GM19467 (cell line): ENCODE measurements at regions not wholly inside any gene's neighbourhood (a gene's known extent, or its start where the extent isn't known, plus 50 kb on each side); places are given as distances from the start of the nearest gene placed in this dataset.

ENCODE experiments used
- ATAC-seq: cut with Tn5 transposase; IDR thresholded peaks from one replicate; pipeline ENCODE4 v1.9.1; 2021; ENCODE audit warnings: mild to moderate bottlenecking, moderate library complexity; ENCODE audit not compliant: unreplicated experiment

GRCh38 chr6:74785236-74785635, 420.6 kb downstream of the COL12A1 start:
- no peak for ATAC-seq

- no peak for ATAC-seq
Measured at GRCh38 chr6:74782346-74782745, 423.5 kb downstream of the COL12A1 start.

- ATAC-seq = no peak
Measured at GRCh38 chr6:74780831-74781230, 425.0 kb downstream of the COL12A1 start.

- ATAC-seq = no peak
Measured at GRCh38 chr6:74768738-74769137, 437.1 kb downstream of the COL12A1 start.

- ATAC-seq = no peak
Measured at GRCh38 chr6:74768120-74768519, 437.7 kb downstream of the COL12A1 start.

GRCh38 chr6:74765486-74765885, 440.4 kb downstream of the COL12A1 start:
- ATAC-seq = no peak

GRCh38 chr6:74764486-74764885, 441.4 kb downstream of the COL12A1 start:
- no peak for ATAC-seq

GRCh38 chr6:74762841-74763240, 443.0 kb downstream of the COL12A1 start:
- ATAC-seq = no peak

GRCh38 chr6:74757813-74758212, 448.0 kb downstream of the COL12A1 start:
- no peak for ATAC-seq

- no peak for ATAC-seq
Measured at GRCh38 chr6:74756923-74757322, 448.9 kb downstream of the COL12A1 start.

GRCh38 chr6:74755778-74756177, 450.1 kb downstream of the COL12A1 start:
- ATAC-seq = no peak

GRCh38 chr6:74755196-74755595, 450.7 kb downstream of the COL12A1 start:
- no peak for ATAC-seq

- ATAC-seq = no peak
Measured at GRCh38 chr6:74753883-74754600, 451.8 kb downstream of the COL12A1 start.

- ATAC-seq = no peak
Measured at GRCh38 chr6:74752303-74752702, 453.6 kb downstream of the COL12A1 start.

- ATAC-seq = no peak
Measured at GRCh38 chr6:74750826-74751225, 455.0 kb downstream of the COL12A1 start.

GRCh38 chr6:74749211-74750147, 456.4 kb downstream of the COL12A1 start:
- ATAC-seq = no peak

- ATAC-seq = no peak
Measured at GRCh38 chr6:74745670-74746069, 460.2 kb downstream of the COL12A1 start.

- ATAC-seq = peak; percentile 92
Measured at GRCh38 chr6:74742793-74743508, 462.9 kb downstream of the COL12A1 start.

- no peak for ATAC-seq
Measured at GRCh38 chr6:74741646-74742045, 464.2 kb downstream of the COL12A1 start.

GRCh38 chr6:74735304-74735703, 470.5 kb downstream of the COL12A1 start:
- no peak for ATAC-seq

- ATAC-seq = no peak
Measured at GRCh38 chr6:74734901-74735300, 471.0 kb downstream of the COL12A1 start.
